Transverse colon (tissue), 4 donors: ENCODE measurements at regions not wholly inside any gene's neighbourhood (a gene's known extent, or its start where the extent isn't known, plus 50 kb on each side); places are given as distances from the start of the nearest gene placed in this dataset.

Experiments used
- DNase-seq: peaks from one replicate; pipeline ENCODE4 v3.0.0-alpha.2; 2019
- H3K27ac ChIP-seq, 4 donors: fragments of 200-600 bp; sonication (generic); 2 replicates each; pipeline ENCODE4 v1.5.1; 2016 to 2018; ENCODE audit warnings: inconsistent platforms in 4 of 4
- H3K27me3 ChIP-seq: fragments of 200-600 bp; sonication (generic); 2 replicates; pipeline ENCODE4 v1.5.1; 2017; ENCODE audit warnings: inconsistent platforms
- H3K36me3 ChIP-seq, 4 donors: fragments of 200-600 bp; sonication (generic); 2 replicates each; pipeline ENCODE4 v1.5.1; 2017 to 2019; ENCODE audit warnings: inconsistent platforms in 4 of 4
- H3K4me1 ChIP-seq, 4 donors: fragments of 200-600 bp; sonication (generic); 2 replicates each; pipeline ENCODE4 v1.5.1; 2017 to 2020; ENCODE audit warnings: inconsistent platforms in 4 of 4
- H3K4me3 ChIP-seq, 4 donors: fragments of 200-600 bp; sonication (generic); 1 replicate in 1 of 4; 2 replicates in 3 of 4; pipeline versions ENCODE4 v1.5.1 to v1.6.1; 2017 to 2019; ENCODE audit warnings: inconsistent platforms in 4 of 4
- H3K9me3 ChIP-seq, 2 donors: fragments of 200-600 bp; sonication (generic); 2 replicates each; pipeline ENCODE4 v1.5.1; 2017 to 2019; ENCODE audit warnings: inconsistent platforms in 2 of 2
- EP300 ChIP-seq: sonication (generic); formaldehyde crosslinking; IDR thresholded peaks from one replicate; pipeline ENCODE4 v1.6.1; 2017; ENCODE audit warnings: antibody characterized with exemption, low read depth
- POLR2A ChIP-seq: fragments of 450-650 bp; IDR thresholded peaks from one replicate; pipeline ENCODE4 v1.6.1; 2016; ENCODE audit warnings: antibody characterized with exemption, mild to moderate bottlenecking, moderate library complexity
- POLR2AphosphoS5 ChIP-seq, 3 donors: sonication (generic); formaldehyde crosslinking; IDR thresholded peaks; one replicate each; pipeline ENCODE4 v1.6.1; 2016; ENCODE audit warnings: antibody characterized with exemption in 3 of 3
- WGBS, 2 donors: methylation state at CpG; one replicate each; pipeline ENCODE4 v1.1.5; 2018; ENCODE audit warnings: low coverage in 1 of 2; 5-methylcytosine and 5-hydroxymethylcytosine counted together
- in situ Hi-C, 4 donors: fragments of 200-750 bp; cut with MboI; loops; one replicate each; pipeline versions ENCODE4 v1.15.0 to v1.15.1; 2017; ENCODE audit warnings: low sequenced_read_pairs in 3 of 4, low pct_ligation_motif_present in 1 of 4, low pct_unique_long_range_greater_than_20kb in 1 of 4
- intact Hi-C: fragments of 100-400 bp; cut with DNase I; formaldehyde crosslinking; loops from one replicate; pipeline ENCODE4 v1.15.1; 2023; ENCODE audit warnings: low total_unique reads
- TF ChIP-seq, protein P1 (sequence below), 5 experiments: fragments of 200-600 bp in 3 of 5; fragments of 450-650 bp in 2 of 5; sonication (generic) in 3 of 5; IDR thresholded peaks; 1 replicate in 2 of 5; 2 replicates in 3 of 5; pipeline ENCODE4 v1.5.1; 2016 to 2017; ENCODE audit warnings: antibody characterized with exemption in 5 of 5, inconsistent platforms in 3 of 5, mild to moderate bottlenecking in 2 of 5, moderate library complexity in 1 of 5

DNA sequence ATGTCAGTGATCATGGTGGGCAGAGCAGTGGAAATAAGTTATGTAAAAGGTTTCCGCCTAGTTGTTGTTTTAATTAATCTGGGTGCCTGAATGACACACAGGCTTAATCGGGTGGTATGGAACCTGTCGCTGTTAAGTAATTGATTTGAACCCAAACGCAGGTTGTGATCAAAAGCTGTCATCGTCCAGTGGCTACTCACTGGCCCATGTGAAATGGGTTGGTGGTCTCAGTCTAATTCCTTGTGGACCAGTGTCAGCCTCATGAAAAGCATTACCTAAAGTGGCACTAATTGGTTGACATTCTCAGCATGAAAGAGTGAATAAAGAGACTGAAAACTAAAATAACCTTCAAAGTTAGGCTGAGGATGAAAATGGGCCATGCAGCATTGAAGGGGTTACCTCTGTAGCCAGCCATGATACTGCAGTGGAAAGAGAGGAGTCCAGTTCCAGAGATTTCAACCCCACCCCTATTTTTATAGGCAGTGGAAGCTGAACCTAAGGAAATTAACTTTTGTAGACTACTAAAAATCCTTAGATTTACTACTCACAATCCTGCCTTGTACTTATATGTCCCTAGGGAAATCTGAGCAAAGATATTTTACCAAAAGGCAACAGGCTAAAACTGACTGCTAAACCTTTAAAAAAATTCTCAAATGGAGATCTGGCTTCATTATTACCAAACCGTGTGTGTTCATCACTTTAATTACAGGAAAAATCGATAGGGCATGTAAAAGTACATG, 251.7 kb upstream of the TENM3 start:
- Histone ChIP-seq H3K4me1 (no peaks in the 10 kb centered on the region), H3K36me3 (no peaks in the 10 kb centered on the region), H3K4me3 (no peak overlapping the region), H3K27me3 (no peaks in the 10 kb centered on the region), H3K9me3 (no peaks in the 10 kb centered on the region), H3K27ac (no peak overlapping the region)
- no peak for DNase-seq
- in situ Hi-C loops (no loop called here), intact Hi-C loops (no loop called here)
- no peak for TF ChIP-seq POLR2A
- TF ChIP-seq, protein P1, sequence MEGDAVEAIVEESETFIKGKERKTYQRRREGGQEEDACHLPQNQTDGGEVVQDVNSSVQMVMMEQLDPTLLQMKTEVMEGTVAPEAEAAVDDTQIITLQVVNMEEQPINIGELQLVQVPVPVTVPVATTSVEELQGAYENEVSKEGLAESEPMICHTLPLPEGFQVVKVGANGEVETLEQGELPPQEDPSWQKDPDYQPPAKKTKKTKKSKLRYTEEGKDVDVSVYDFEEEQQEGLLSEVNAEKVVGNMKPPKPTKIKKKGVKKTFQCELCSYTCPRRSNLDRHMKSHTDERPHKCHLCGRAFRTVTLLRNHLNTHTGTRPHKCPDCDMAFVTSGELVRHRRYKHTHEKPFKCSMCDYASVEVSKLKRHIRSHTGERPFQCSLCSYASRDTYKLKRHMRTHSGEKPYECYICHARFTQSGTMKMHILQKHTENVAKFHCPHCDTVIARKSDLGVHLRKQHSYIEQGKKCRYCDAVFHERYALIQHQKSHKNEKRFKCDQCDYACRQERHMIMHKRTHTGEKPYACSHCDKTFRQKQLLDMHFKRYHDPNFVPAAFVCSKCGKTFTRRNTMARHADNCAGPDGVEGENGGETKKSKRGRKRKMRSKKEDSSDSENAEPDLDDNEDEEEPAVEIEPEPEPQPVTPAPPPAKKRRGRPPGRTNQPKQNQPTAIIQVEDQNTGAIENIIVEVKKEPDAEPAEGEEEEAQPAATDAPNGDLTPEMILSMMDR (IDR thresholded peaks at IDR 0.05), result no peak
- 71 to 79% methylated on average over 5 to 7 of the region's 7 CpGs for WGBS, 2 donors

DNA sequence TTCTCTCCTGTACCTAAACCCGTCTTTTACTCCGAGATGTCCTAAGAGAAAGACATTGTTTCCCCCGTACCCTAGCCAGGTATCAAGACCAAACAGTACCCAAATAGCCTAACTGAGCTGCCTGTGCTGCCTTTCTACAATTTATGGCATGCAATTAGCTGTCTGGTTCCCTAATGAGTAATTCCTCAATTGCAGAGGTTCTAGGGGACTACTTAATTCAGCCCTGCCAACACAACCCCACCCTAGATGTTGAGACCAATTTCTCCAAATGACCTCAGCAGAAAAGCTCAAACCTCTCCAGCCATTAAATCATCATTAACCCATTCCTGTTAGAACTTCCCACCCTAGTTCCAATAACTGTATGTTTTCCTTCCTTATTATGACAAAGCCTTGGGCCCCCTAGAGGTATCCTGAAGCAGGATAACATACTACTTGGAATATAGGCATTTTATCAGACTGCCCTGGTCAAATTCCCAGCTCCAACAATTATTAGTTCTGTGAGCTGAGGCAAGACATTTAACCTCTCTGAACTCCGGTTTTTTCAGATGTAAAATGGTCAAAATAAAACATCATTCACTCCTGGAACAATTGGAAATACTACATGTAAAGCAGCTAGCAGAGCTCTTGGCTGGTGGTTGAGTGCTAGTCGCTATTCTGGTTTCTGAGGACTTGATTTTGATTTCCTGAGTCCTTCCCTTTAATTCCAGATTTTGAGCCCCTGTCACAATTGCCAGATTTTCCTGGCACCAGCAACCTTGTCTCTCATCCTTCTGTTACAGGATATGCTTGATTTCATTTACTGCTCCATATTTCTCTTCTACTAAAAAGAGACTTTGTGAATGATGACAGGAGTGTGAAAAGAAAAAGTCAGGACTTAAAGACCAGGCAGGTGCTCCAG, 244.6 kb upstream of the TENM3 start:
- Histone ChIP-seq H3K36me3 (no peaks in the 10 kb centered on the region), H3K4me3 (no peak overlapping the region), H3K27ac (no peak overlapping the region), H3K4me1 (no peaks in the 10 kb centered on the region), H3K27me3 (no peaks in the 10 kb centered on the region), H3K9me3 (no peaks in the 10 kb centered on the region)
- WGBS, 2 donors, result 69 to 77% methylated on average over 2 to 5 of the region's 5 CpGs
- DNase-seq, result no peak
- in situ Hi-C loops, result no loop called here
- TF ChIP-seq POLR2AphosphoS5 (IDR thresholded peaks at IDR 0.05), result no peak
- intact Hi-C loops, result no loop called here

DNA sequence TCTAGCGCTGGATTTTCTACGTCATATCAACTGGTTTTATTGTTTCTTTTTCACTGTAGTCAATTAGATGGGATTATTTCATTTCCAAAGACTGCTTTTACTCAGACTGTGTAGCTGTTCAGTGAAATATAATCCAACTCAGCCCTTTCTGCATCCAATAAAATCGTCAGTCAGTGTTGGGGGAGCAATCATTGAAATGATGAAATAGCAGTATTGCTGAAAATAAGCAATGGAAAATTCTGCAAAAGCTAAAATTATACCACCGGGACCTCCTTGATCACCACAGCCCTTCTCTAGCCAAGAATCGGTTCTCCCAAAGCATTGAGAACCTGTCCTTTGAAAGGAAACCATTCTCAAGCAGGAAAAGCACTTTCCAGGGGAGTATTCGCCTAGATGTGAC, 243.1 kb upstream of the TENM3 start:
- Histone ChIP-seq H3K4me3 (no peak overlapping the region), H3K27ac (no peak overlapping the region), H3K4me1 (no peaks in the 10 kb centered on the region), H3K36me3 (no peaks in the 10 kb centered on the region), H3K9me3 (no peaks in the 10 kb centered on the region), H3K27me3 (no peaks in the 10 kb centered on the region)
- in situ Hi-C loops (no loop called here), intact Hi-C loops (no loop called here)
- 71 to 76% methylated on average over 6 of the region's 6 CpGs for WGBS, 2 donors
- TF ChIP-seq POLR2A (no peak), EP300 (no peak), POLR2AphosphoS5 (IDR thresholded peaks at IDR 0.05) (no peak)
- TF ChIP-seq, protein P1 (IDR thresholded peaks at IDR 0.05), result no peak
- no peak for DNase-seq

DNA sequence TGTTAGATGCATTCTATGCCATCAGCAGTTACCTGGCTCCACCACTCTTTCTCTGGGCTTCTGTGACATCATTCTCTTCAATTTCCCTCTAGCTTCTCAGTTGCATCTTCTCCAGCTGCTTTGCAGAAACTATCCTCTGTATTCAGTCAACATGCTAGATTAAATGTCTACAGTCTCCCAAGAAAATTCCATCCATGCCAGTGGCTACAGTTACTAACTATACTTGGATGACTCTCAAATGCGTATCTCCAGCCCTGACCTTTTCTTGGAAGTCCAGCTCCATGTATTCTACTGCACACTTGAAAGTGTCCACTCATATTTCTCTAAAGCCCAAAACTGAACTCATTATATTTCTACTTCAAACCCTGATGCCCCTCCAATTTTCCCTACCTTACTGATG, 232.3 kb upstream of the TENM3 start:
- intact Hi-C loops, result no loop called here
- no peak for DNase-seq
- Histone ChIP-seq H3K36me3 (no peaks in the 10 kb centered on the region), H3K4me1 (no peaks in the 10 kb centered on the region), H3K27ac (no peak overlapping the region), H3K27me3 (no peaks in the 10 kb centered on the region), H3K4me3 (no peak overlapping the region), H3K9me3 (no peaks in the 10 kb centered on the region)
- in situ Hi-C loops, result no loop called here
- 85% methylated on average over 1 of the region's 1 CpG; no CpG with 5 or more reads in 1 of the 2 donors for WGBS, 2 donors
- TF ChIP-seq, protein P1 (IDR thresholded peaks at IDR 0.05), result no peak
- no peak for TF ChIP-seq EP300
- no peak for TF ChIP-seq POLR2AphosphoS5 (IDR thresholded peaks at IDR 0.05)
- no peak for TF ChIP-seq POLR2A
